A673 (cell line): ENCODE measurements at regions not wholly inside any gene's neighbourhood (a gene's known extent, or its start where the extent isn't known, plus 50 kb on each side); places are given as distances from the start of the nearest gene placed in this dataset.

Experiments
- BruUV-seq: library from RNA; stranded (reverse); fragments of 400-500 nt; replicated peaks from 2 replicates; lab custom pipeline; 2021; lab: Mats Ljungman, UMichigan
- CTCF ChIA-PET: fragments of 300-600 bp; sonication (Branson Sonifier 250); formaldehyde crosslinking; loops from one replicate; lab custom pipeline; 2022; ENCODE audit warnings: antibody characterized with exemption; lab: Charles Lee
- POLR2A ChIA-PET: fragments of 300-600 bp; sonication (Branson Sonifier 250); formaldehyde crosslinking; loops from one replicate; lab custom pipeline; 2022; ENCODE audit warnings: antibody characterized with exemption; ENCODE audit not compliant: low non-redundant PET; lab: Charles Lee
- DNase-seq: peaks from one replicate; pipeline ENCODE4 v3.0.0-alpha.2; 2015; ENCODE audit warnings: low spot score
- H3K27ac ChIP-seq: fragments of 200-600 bp; sonication (generic); 2 replicates; pipeline ENCODE4 v1.5.1; 2016; ENCODE audit warnings: mixed run types, low read depth, mild to moderate bottlenecking, mixed read lengths, antibody characterized with exemption, low read length; ENCODE audit not compliant: poor library complexity, severe bottlenecking
- H3K27me3 ChIP-seq: fragments of 200-600 bp; sonication (generic); replicated peaks from 2 replicates; pipeline ENCODE4 v1.6.1; 2017; ENCODE audit warnings: mixed run types, low read depth, mild to moderate bottlenecking, mixed read lengths, antibody characterized with exemption, low read length; ENCODE audit not compliant: insufficient read depth, poor library complexity
- H3K36me3 ChIP-seq: fragments of 200-600 bp; sonication (generic); 2 replicates; pipeline ENCODE4 v1.6.1; 2016; ENCODE audit warnings: mixed run types, mild to moderate bottlenecking, mixed read lengths, antibody characterized with exemption, low read length; ENCODE audit not compliant: insufficient read depth, poor library complexity, severe bottlenecking
- H3K4me1 ChIP-seq: fragments of 200-600 bp; sonication (generic); 2 replicates; pipeline ENCODE4 v1.6.1; 2017; ENCODE audit warnings: mixed run types, mild to moderate bottlenecking, mixed read lengths, antibody characterized with exemption, low read length; ENCODE audit not compliant: insufficient read depth, poor library complexity, severe bottlenecking
- H3K4me3 ChIP-seq: fragments of 200-600 bp; sonication (generic); 2 replicates; pipeline ENCODE4 v1.5.1; 2016; ENCODE audit warnings: low read depth, mixed run types, mild to moderate bottlenecking, mixed read lengths, low read length; ENCODE audit not compliant: poor library complexity, severe bottlenecking
- H3K9me3 ChIP-seq: fragments of 200-600 bp; sonication (generic); 2 replicates; pipeline ENCODE4 v1.6.1; 2016; ENCODE audit warnings: mixed run types, low read depth, mild to moderate bottlenecking, mixed read lengths, antibody characterized with exemption, low read length; ENCODE audit not compliant: poor library complexity, severe bottlenecking
- CTCF ChIP-seq: fragments of 300-800, 200-600 bp; sonication (generic); conservative IDR thresholded peaks from 2 replicates; pipeline ENCODE4 v1.5.1; 2017; ENCODE audit warnings: low read depth, mild to moderate bottlenecking, antibody characterized with exemption, low read length, moderate library complexity, mixed read lengths
- EZH2 ChIP-seq: fragments of 200-600 bp; sonication (generic); IDR thresholded peaks from 2 replicates; pipeline ENCODE4 v1.6.1; 2017; ENCODE audit warnings: borderline replicate concordance, low read depth, mild to moderate bottlenecking, mixed read lengths, antibody characterized with exemption, low read length; ENCODE audit not compliant: poor library complexity, severe bottlenecking
- intact Hi-C: fragments of 100-400 bp; cut with micrococcal nuclease; formaldehyde crosslinking; loops from one replicate; pipeline ENCODE4 v1.10.0; 2022; ENCODE audit not compliant: unreplicated experiment

DNA sequence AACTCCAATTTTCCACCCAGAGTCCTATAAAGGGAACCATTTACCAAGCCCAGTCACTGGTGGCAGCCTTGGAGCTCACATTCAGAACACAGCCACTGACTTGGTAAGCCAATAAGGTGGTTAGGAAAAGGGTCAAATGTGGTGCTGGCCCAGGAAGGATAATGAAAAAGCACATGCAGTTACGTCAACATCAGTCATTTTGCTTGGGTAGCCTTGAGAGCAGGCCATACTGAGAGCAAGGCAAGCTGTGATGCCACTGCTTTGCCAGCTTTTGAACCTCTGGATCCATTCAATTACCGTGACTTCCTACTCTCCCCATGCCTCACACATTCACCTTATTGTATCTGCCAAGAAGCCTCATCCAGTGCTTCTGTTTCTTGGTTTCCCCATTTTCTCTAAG lies 253.6 kb downstream of the OPA1 start:
- Histone ChIP-seq H3K27ac (no peak overlapping the region), H3K9me3 (no peaks in the 10 kb centered on the region), H3K4me1 (peaks cover 9% of the 10 kb centered on the region), H3K4me3 (no peak overlapping the region), H3K36me3 (no peaks in the 10 kb centered on the region), H3K27me3 (no peaks in the 10 kb centered on the region)
- intact Hi-C loops = no loop called here
- CTCF ChIA-PET = no interaction called here
- TF ChIP-seq EZH2 (no peak), CTCF (no peak)
- BruUV-seq = no TSS peak
- DNase-seq = no peak
- POLR2A ChIA-PET = no interaction called here

DNA sequence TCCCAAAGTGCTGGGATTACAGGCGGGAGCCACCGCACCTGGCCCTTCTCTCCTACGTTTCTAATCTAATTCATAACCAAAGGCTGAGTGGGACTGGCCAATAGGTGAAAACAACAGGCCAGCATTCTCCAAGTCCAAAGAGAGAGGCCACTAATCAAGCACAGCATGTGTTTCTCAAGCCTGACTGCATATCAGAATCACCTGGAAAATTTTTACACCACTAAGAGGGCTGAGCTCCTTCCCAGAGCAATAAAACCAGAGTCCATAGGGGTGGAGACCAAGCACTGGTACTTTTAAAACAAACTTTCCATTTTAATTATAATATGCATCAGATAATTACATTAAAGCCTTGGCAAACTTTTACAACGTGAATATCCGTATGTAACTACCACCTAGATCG lies 254.4 kb downstream of the OPA1 start:
- CTCF ChIA-PET = no interaction called here
- no peak overlapping the region for H3K4me3 ChIP-seq
- intact Hi-C loops = no loop called here

GRCh38 chr3:193848547-193848946 lies 255.5 kb downstream of the OPA1 start:
- BruUV-seq = no TSS peak
- no peak for TF ChIP-seq EZH2
- ChIA-PET POLR2A (no interaction called here), CTCF (no interaction called here)
- H3K4me1 ChIP-seq = peaks cover 27% of the 10 kb centered on the region
- no peaks in the 10 kb centered on the region for H3K36me3 ChIP-seq
- intact Hi-C loops = no loop called here
- no peak for DNase-seq
- no peaks in the 10 kb centered on the region for H3K9me3 ChIP-seq
- no peak overlapping the region for H3K4me3 ChIP-seq
- H3K27ac ChIP-seq = no peak overlapping the region
- no peaks in the 10 kb centered on the region for H3K27me3 ChIP-seq

More for the DNA sequence above, 254.4 kb downstream of the OPA1 start:
- POLR2A ChIA-PET = interaction anchor here (0.6 kb wide), 1 partner anchor 432 kb away, joined by 3 read pairs; no protein-coding TSS in a partner anchor
- peaks cover 17% of the 10 kb centered on the region for H3K4me1 ChIP-seq
- no peaks in the 10 kb centered on the region for H3K9me3 ChIP-seq
- no TSS peak for BruUV-seq
- TF ChIP-seq EZH2 (no peak), CTCF (no peak)
- DNase-seq = no peak
- no peaks in the 10 kb centered on the region for H3K27me3 ChIP-seq
- no peak overlapping the region for H3K27ac ChIP-seq
- no peaks in the 10 kb centered on the region for H3K36me3 ChIP-seq

GRCh38 chr3:193850084-193850619 lies 257.1 kb downstream of the OPA1 start:
- no peaks in the 10 kb centered on the region for H3K9me3 ChIP-seq
- no peak overlapping the region for H3K27ac ChIP-seq
- no peak overlapping the region for H3K4me3 ChIP-seq
- ChIA-PET POLR2A (no interaction called here), CTCF (no interaction called here)
- intact Hi-C loops = no loop called here
- H3K36me3 ChIP-seq = no peaks in the 10 kb centered on the region
- peaks cover 22% of the 10 kb centered on the region for H3K4me1 ChIP-seq
- TF ChIP-seq CTCF (no peak), EZH2 (no peak)
- DNase-seq = no peak
- no peaks in the 10 kb centered on the region for H3K27me3 ChIP-seq
- no TSS peak for BruUV-seq
